Esophagus squamous epithelium (tissue), 5 donors: ENCODE measurements at regions not wholly inside any gene's neighbourhood (a gene's known extent, or its start where the extent isn't known, plus 50 kb on each side); places are given as distances from the start of the nearest gene placed in this dataset.

ENCODE experiments used
- DNase-seq: peaks from one replicate; lab custom pipeline; 2025; lab: John Stamatoyannopoulos, UW
- H3K27ac ChIP-seq, 4 donors: fragments of 200-600 bp; sonication (generic); one replicate each; pipeline ENCODE4 v1.5.1; 2016 to 2019; ENCODE audit warnings: mild to moderate bottlenecking in 1 of 4
- H3K27me3 ChIP-seq, 4 donors: fragments of 200-600 bp; sonication (generic); 1 replicate in 3 of 4; 2 replicates in 1 of 4; pipeline versions ENCODE4 v1.5.1 to v1.6.0; 2017 to 2021; ENCODE audit warnings: antibody characterized with exemption in 1 of 4
- H3K36me3 ChIP-seq, 3 donors: fragments of 200-600 bp; sonication (generic); one replicate each; pipeline ENCODE4 v1.5.1; 2016 to 2019
- H3K4me1 ChIP-seq, 3 donors: fragments of 200-600 bp; sonication (generic); one replicate each; pipeline ENCODE4 v1.5.1; 2017 to 2019
- H3K4me3 ChIP-seq, 4 donors: fragments of 200-600 bp; sonication (generic); 1 replicate in 3 of 4; 2 replicates in 1 of 4; pipeline ENCODE4 v1.5.1; 2016 to 2019; ENCODE audit warnings: mild to moderate bottlenecking in 2 of 4, moderate library complexity in 1 of 4
- H3K9me3 ChIP-seq, 3 donors: fragments of 200-600 bp; sonication (generic); one replicate each; pipeline ENCODE4 v1.5.1; 2016 to 2019
- CTCF ChIP-seq, 6 experiments: fragments of 450-650 bp in 4 of 6; fragments of 200-600 bp in 2 of 6; sonication (generic) in 2 of 6; IDR thresholded peaks; one replicate each; pipeline ENCODE4 v1.5.1; 2016 to 2019; ENCODE audit warnings: antibody characterized with exemption in 6 of 6, mild to moderate bottlenecking in 4 of 6, moderate library complexity in 4 of 6
- POLR2A ChIP-seq, 4 donors: fragments of 450-650 bp; IDR thresholded peaks; one replicate each; pipeline ENCODE4 v1.6.1; 2017; ENCODE audit warnings: antibody characterized with exemption in 4 of 4, mild to moderate bottlenecking in 4 of 4, moderate library complexity in 3 of 4
- WGBS, 2 donors: methylation state at CpG; one replicate each; pipeline ENCODE4 v1.1.5; 2018; 5-methylcytosine and 5-hydroxymethylcytosine counted together
- intact Hi-C: fragments of 100-400 bp; cut with DNase I; formaldehyde crosslinking; loops from one replicate; pipeline ENCODE4 v1.15.0; 2022
- donor health status: DM: yes; HTN: yes; CAD: no.

- Histone ChIP-seq H3K27ac (no peak overlapping the region), H3K27me3 (no peaks in the 10 kb centered on the region), H3K36me3 (no peaks in the 10 kb centered on the region), H3K9me3 (no peaks in the 10 kb centered on the region), H3K4me1 (no peaks in the 10 kb centered on the region), H3K4me3 (no peak overlapping the region)
- 74 to 75% methylated on average over 5 of the region's 5 CpGs for WGBS, 2 donors
- no peak for DNase-seq
- intact Hi-C loops = no loop called here
- no peak for TF ChIP-seq POLR2A (IDR thresholded peaks at IDR 0.05)
- TF ChIP-seq CTCF (IDR thresholded peaks at IDR 0.05) = no peak
Observed at GRCh38 chr10:21150166-21150565, 253.1 kb upstream of the NEBL start.

DNA sequence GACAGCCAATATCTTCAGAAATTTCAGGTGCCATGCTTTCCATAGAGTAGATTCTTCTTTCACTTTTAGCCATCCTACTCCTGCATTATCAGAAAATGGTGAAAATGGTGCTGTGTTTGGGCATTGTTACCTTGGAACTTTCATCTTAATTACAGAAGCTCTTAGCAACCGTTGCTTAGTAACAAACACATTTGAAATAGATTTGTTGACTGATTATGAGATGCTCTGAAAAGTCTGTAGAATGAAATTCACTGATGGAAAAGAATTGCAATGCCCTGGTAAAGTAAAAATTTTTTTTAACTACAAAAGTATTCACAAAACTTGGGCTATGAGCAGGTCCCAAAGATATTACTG is 249.3 kb upstream of the NEBL start:
- intact Hi-C loops = no loop called here
- DNase-seq = no peak
- WGBS, 2 donors = 83% methylated on average over 1 of the region's 1 CpG
- H3K4me3 ChIP-seq = no peak overlapping the region
- H3K27me3 ChIP-seq = no peaks in the 10 kb centered on the region
- H3K4me1 ChIP-seq = no peaks in the 10 kb centered on the region
- no peaks in the 10 kb centered on the region for H3K36me3 ChIP-seq
- H3K27ac ChIP-seq = no peak overlapping the region
- TF ChIP-seq POLR2A (IDR thresholded peaks at IDR 0.05) (no peak), CTCF (IDR thresholded peaks at IDR 0.05) (no peak)
- no peaks in the 10 kb centered on the region for H3K9me3 ChIP-seq

DNA sequence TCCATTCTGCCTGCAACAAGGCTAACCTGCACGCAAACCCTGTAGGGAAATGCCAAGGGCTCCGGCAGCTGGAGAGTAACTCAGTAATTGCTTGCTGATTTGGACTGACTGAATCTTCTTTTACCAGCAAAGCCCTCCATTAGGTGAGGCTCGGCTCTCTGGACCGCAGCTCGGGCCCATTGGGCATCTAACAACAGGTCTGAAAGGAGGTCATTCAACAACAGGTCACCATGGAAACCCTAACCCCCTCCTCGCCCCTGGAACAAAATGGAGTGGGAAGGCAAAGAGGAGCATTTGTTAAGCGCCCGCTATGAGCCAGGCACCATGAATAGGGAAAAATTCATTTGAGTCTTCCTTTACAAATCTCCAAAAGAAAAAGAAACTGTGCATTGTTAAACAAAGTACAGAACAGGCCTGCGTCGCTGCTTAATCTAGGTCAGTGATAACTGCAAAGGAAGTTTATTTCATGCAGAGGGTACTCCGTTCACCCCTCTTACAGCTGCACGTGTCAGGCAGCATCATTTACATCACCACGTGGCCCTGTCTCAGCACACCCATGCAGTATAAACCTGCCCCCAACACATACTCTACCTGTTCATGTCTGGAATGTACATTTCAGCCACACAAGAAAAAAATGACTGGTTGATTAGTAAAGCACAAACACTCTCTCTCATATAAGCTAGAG is 248.8 kb upstream of the NEBL start:
- Histone ChIP-seq H3K27me3 (no peaks in the 10 kb centered on the region), H3K36me3 (no peaks in the 10 kb centered on the region), H3K4me1 (no peaks in the 10 kb centered on the region), H3K9me3 (no peaks in the 10 kb centered on the region), H3K27ac (no peak overlapping the region), H3K4me3 (no peak overlapping the region)
- no peak for DNase-seq
- TF ChIP-seq CTCF (IDR thresholded peaks at IDR 0.05) (no peak), POLR2A (IDR thresholded peaks at IDR 0.05) (no peak)
- intact Hi-C loops = no loop called here
- WGBS, 2 donors = 72 to 82% methylated on average over 10 to 13 of the region's 13 CpGs

GRCh38 chr10:21144047-21144446 is 246.9 kb upstream of the NEBL start:
- Histone ChIP-seq H3K36me3 (no peaks in the 10 kb centered on the region), H3K9me3 (no peaks in the 10 kb centered on the region), H3K4me1 (no peaks in the 10 kb centered on the region), H3K4me3 (no peak overlapping the region), H3K27me3 (no peaks in the 10 kb centered on the region), H3K27ac (no peak overlapping the region)
- WGBS, 2 donors = 40 to 77% methylated on average over 2 to 3 of the region's 3 CpGs
- intact Hi-C loops = no loop called here
- TF ChIP-seq POLR2A (IDR thresholded peaks at IDR 0.05) = no peak
- no peak for TF ChIP-seq CTCF (IDR thresholded peaks at IDR 0.05)
- no peak for DNase-seq

DNA sequence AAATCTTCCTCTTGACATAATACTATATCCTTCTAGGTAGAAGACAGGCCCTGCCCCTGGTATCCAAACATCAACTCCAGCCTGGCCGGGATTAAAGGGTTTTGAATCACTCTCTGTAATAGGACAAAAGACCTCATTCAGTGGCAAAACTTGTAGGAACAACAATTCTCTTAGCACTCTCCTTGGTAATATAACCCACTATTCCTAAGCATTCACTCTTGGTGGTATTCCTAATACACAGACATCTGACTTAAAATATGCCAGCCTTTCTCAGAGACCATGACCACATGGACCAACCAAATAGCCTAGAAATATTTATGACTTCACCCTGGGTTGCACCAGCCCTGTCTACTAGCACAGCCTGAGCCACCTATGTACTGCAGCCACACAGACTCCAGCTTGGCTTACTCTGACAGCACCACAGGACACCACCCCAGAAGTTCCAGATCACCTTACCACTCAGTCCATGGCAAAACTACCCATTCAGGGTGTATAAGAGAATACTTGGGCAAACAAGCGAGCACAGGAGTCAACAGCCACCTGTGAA is 244.9 kb upstream of the NEBL start:
- Histone ChIP-seq H3K36me3 (no peaks in the 10 kb centered on the region), H3K4me3 (no peak overlapping the region), H3K9me3 (no peaks in the 10 kb centered on the region), H3K27ac (no peak overlapping the region), H3K27me3 (no peaks in the 10 kb centered on the region), H3K4me1 (no peaks in the 10 kb centered on the region)
- WGBS, 2 donors = 81 to 94% methylated on average over 2 of the region's 2 CpGs
- no peak for DNase-seq
- TF ChIP-seq POLR2A (IDR thresholded peaks at IDR 0.05) (no peak), CTCF (IDR thresholded peaks at IDR 0.05) (no peak)
- intact Hi-C loops = no loop called here
